Spinal cord (tissue), 9 donors: ENCODE measurements at regions not wholly inside any gene's neighbourhood (a gene's known extent, or its start where the extent isn't known, plus 50 kb on each side); places are given as distances from the start of the nearest gene placed in this dataset.
A peak's percentile ranks its signal among the peaks of the same experiment; 100 is the strongest.

Experiments
- DNase-seq, 6 donors: peaks; one replicate each; pipeline versions ENCODE4 v3.0.0 to v3.0.0-alpha.2; 2013 to 2015; ENCODE audit warnings: low spot score in 6 of 6, low read depth in 4 of 6
- H3K27ac ChIP-seq: one replicate; pipeline ENCODE4 v1.5.1; 2013; ENCODE audit warnings: low read depth, low read length, control low read depth
- H3K27me3 ChIP-seq: one replicate; pipeline ENCODE4 v1.6.1; 2013; ENCODE audit warnings: low read length; ENCODE audit not compliant: control insufficient read depth, insufficient read depth
- H3K36me3 ChIP-seq: one replicate; pipeline ENCODE4 v1.6.1; 2013; ENCODE audit warnings: low read length; ENCODE audit not compliant: control insufficient read depth, insufficient read depth
- H3K4me1 ChIP-seq: one replicate; pipeline ENCODE4 v1.6.1; 2013; ENCODE audit warnings: low read length; ENCODE audit not compliant: control insufficient read depth, insufficient read depth
- H3K4me3 ChIP-seq: one replicate; pipeline ENCODE4 v1.5.1; 2013; ENCODE audit warnings: low read depth, low read length, control low read depth
- H3K9me3 ChIP-seq: one replicate; pipeline ENCODE4 v1.6.1; 2013; ENCODE audit warnings: low read length; ENCODE audit not compliant: control insufficient read depth, insufficient read depth
- WGBS: methylation state at CpG from one replicate; pipeline ENCODE4 v1.1.5; 2013; ENCODE audit warnings: missing lambda C conversion rate; ENCODE audit not compliant: insufficient coverage; 5-methylcytosine and 5-hydroxymethylcytosine counted together
- donor health status: healthy.

GRCh38 chr2:18209934-18210639, 331.6 kb downstream of the KCNS3 start:
- no peak overlapping the region for H3K4me3 ChIP-seq
- DNase-seq = no peak
- 95% methylated on average over 2 of the region's 4 CpGs for WGBS
- H3K36me3 ChIP-seq = no peaks in the 10 kb centered on the region
- H3K27ac ChIP-seq = no peak overlapping the region
- H3K4me1 ChIP-seq = no peaks in the 10 kb centered on the region
- no peaks in the 10 kb centered on the region for H3K9me3 ChIP-seq
- H3K27me3 ChIP-seq = no peaks in the 10 kb centered on the region

- Histone ChIP-seq H3K27me3 (no peaks in the 10 kb centered on the region), H3K27ac (no peak overlapping the region)
- 80% methylated on average over 1 of the region's 1 CpG for WGBS
These were observed 330.5 kb downstream of the KCNS3 start for GRCh38 chr2:18208956-18209355.

GRCh38 chr2:18200771-18201170, 322.3 kb downstream of the KCNS3 start:
- Histone ChIP-seq H3K4me1 (no peaks in the 10 kb centered on the region), H3K9me3 (no peaks in the 10 kb centered on the region), H3K27me3 (no peaks in the 10 kb centered on the region), H3K27ac (no peak overlapping the region), H3K4me3 (no peak overlapping the region), H3K36me3 (no peaks in the 10 kb centered on the region)
- DNase-seq = no peak
- 83% methylated on average over 1 of the region's 1 CpG for WGBS

More at GRCh38 chr2:18208956-18209355, 330.5 kb downstream of the KCNS3 start:
- no peak for DNase-seq
- Histone ChIP-seq H3K36me3 (no peaks in the 10 kb centered on the region), H3K4me1 (no peaks in the 10 kb centered on the region), H3K4me3 (no peak overlapping the region), H3K9me3 (no peaks in the 10 kb centered on the region)

- Histone ChIP-seq H3K27ac (no peak overlapping the region), H3K4me1 (no peaks in the 10 kb centered on the region), H3K9me3 (no peaks in the 10 kb centered on the region), H3K27me3 (no peaks in the 10 kb centered on the region), H3K4me3 (no peak overlapping the region), H3K36me3 (no peaks in the 10 kb centered on the region)
- WGBS = no CpG with 5 or more reads among the region's 2 CpGs
- DNase-seq = peak in 1 of 6 donors; percentile 77
These were observed 320.2 kb downstream of the KCNS3 start for GRCh38 chr2:18198677-18199076.

GRCh38 chr2:18194161-18194560, 315.7 kb downstream of the KCNS3 start:
- 89% methylated on average over 1 of the region's 1 CpG for whole genome bisulfite sequencing

GRCh38 chr2:18186816-18187613, 308.5 kb downstream of the KCNS3 start:
- Histone ChIP-seq H3K27ac (no peak overlapping the region), H3K4me3 (no peak overlapping the region), H3K4me1 (peaks cover 3% of the 10 kb centered on the region), H3K36me3 (no peaks in the 10 kb centered on the region), H3K27me3 (no peaks in the 10 kb centered on the region), H3K9me3 (no peaks in the 10 kb centered on the region)
- WGBS = 0% methylated on average over 1 of the region's 2 CpGs
- no peak for DNase-seq

More at GRCh38 chr2:18194161-18194560, 315.7 kb downstream of the KCNS3 start:
- no peak for DNase-seq
- H3K4me1 ChIP-seq = no peaks in the 10 kb centered on the region
- H3K27ac ChIP-seq = no peak overlapping the region
- H3K4me3 ChIP-seq = no peak overlapping the region
- H3K36me3 ChIP-seq = no peaks in the 10 kb centered on the region
- H3K27me3 ChIP-seq = no peaks in the 10 kb centered on the region
- H3K9me3 ChIP-seq = no peaks in the 10 kb centered on the region

GRCh38 chr2:18182861-18183260, 304.4 kb downstream of the KCNS3 start:
- Histone ChIP-seq H3K4me3 (no peak overlapping the region), H3K27ac (no peak overlapping the region), H3K9me3 (no peaks in the 10 kb centered on the region), H3K27me3 (no peaks in the 10 kb centered on the region), H3K36me3 (no peaks in the 10 kb centered on the region), H3K4me1 (peaks cover 3% of the 10 kb centered on the region)
- no CpG with 5 or more reads among the region's 2 CpGs for WGBS
- peak in 1 of 6 donors; percentile 74 for DNase-seq

GRCh38 chr2:18180912-18181311, 302.4 kb downstream of the KCNS3 start:
- Histone ChIP-seq H3K27me3 (no peaks in the 10 kb centered on the region), H3K4me1 (peaks cover 3% of the 10 kb centered on the region), H3K36me3 (no peaks in the 10 kb centered on the region), H3K4me3 (no peak overlapping the region), H3K27ac (no peak overlapping the region), H3K9me3 (no peaks in the 10 kb centered on the region)
- DNase-seq = no peak
- 56% methylated on average over 1 of the region's 3 CpGs for WGBS

GRCh38 chr2:18180031-18180610, 301.7 kb downstream of the KCNS3 start:
- peaks cover 3% of the 10 kb centered on the region for H3K4me1 ChIP-seq
- H3K4me3 ChIP-seq = no peak overlapping the region
- H3K27me3 ChIP-seq = no peaks in the 10 kb centered on the region
- no peaks in the 10 kb centered on the region for H3K36me3 ChIP-seq
- no CpG with 5 or more reads among the region's 3 CpGs for WGBS
- H3K9me3 ChIP-seq = no peaks in the 10 kb centered on the region
- no peak for DNase-seq
- H3K27ac ChIP-seq = no peak overlapping the region
